DMS53 treated with DMSO at 0.1 percent for 48 hours (cell line): ENCODE measurements at regions not wholly inside any gene's neighbourhood (a gene's known extent, or its start where the extent isn't known, plus 50 kb on each side); places are given as distances from the start of the nearest gene placed in this dataset.

Experiments used
- DNase-seq: peaks from one replicate; lab custom pipeline; 2025; ENCODE audit not compliant: unreplicated experiment; lab: John Stamatoyannopoulos, UW

DNA sequence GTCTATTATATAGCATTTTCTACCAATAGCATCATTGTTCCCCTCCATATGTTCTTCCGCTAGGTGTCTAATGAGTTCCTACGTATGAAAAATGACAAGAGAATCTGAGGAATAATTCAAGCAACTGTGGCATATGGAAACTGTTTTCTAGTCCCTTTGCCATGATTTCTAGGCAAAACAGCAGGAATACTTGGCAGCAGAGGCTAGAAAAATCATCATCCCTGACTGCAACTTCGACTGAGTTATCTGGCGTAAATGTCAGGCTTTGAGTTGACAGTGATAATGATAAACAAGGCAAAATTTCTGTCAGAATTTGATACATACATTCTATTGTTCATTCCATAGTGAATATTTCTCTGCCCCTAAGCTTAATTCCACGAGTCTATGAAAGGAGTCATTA lies 572.8 kb upstream of the USP15 start:
- DNase-seq: no peak

DNA sequence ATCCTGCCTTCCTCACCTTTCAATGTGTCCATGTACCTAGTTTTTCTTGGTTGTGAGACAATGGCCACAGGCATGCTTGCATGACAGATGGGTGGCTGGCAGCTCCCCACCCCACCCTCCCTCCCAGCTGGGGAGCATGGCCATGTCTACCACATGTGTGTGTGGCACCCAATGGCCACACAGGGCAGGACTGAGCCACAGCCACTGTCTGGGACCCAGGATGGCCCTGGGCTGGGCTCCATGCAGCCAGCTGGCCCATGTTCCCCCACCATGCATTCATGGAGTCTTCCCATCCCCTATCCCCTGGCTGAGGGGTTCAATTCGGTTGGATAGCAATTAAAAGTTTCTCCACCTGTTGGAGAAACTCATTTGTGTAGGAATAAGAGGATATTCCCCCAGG lies 566.0 kb upstream of the USP15 start:
- no peak for DNase-seq

DNA sequence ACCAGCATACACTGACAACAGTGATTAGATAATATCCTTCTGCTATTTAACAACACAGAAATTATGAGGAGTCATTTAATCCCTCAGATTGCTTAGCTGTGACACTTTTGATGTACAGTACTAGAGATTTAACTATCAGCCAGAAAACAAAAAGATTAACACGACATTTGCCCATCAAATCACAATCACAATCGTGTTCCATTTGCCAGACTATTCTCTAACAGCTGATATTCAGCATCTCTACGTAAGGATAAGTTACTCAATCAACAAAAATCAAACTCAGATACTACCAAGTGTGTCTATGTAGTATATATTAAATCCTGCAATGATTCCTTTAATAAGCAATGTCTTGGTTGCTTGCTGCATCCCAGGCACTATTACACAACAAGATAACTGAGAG lies 558.7 kb upstream of the USP15 start:
- no peak for DNase-seq

DNA sequence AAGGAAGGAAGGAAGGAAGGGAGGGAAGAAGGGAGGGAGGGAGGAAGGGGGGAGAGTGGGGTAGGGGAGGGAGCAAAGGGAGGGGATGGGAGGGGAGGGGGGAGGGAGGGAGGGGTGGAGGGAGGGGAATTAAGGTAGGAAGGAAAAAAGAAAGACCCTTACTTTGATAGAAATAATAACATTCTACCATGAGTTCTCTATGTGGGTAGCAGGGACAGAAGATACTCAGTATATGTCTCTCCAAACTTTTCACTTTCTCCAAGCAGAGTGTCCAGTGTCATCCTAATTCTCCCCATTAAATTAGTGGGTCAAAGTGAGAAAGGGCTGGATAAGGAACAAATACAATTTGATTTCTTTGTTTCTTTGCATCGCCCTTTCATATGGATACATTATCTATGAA lies 553.4 kb upstream of the USP15 start:
- DNase-seq: no peak

DNA sequence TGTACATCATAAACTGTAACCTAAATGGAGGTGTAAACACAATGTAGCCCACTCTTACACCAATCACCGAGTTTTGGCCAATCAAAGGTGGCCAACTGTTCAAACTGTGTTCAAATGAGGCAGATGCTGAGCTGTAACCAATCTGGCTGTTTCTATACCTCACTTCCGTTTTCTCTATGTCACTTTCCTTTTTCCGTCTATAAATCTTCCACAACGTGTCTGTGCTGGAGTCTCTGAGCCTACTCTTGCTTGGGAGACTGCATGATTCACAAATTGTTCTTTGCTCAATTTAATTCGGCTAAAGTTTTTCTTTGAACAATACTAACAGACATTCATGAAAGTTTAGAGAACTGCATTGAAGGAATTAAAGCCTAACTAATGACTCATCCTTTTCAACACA lies 547.1 kb upstream of the USP15 start:
- DNase-seq: no peak

DNA sequence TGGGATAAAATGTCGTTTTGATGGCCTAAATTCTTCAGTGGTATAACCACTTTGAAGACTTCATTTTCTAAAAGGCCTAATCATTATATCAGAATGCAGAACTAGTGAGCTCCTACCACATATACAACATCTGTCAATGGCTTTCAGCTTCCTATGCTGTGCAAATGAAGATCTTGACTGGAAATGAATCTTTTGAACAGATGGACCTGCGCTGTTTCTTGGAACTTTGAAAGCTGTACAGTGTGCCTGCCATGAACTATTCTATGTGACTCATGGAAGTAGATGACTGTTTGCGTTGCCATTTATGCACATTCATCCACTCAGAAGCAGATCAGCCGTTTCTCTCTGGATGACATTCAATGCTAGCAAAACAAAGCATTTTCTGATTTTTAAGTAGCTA lies 542.2 kb upstream of the USP15 start:
- DNase-seq: no peak

DNA sequence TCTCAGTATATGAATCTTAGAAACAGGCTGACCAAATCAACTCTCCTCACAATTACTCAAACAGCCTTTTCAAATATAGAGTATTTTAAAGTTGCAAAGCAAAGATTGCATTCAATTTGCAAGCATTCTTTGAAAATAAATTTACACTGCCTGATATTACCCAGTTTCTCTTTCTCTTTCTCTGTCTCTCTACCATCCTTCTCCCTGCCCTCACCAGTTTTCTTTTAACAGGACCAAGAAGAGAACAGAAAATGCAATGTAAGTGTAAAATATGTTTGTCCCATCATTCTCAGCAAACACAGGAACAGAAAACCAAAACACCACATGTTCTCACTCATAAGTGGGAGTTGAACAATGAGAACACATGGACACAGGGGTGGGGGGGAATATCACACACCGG lies 520.3 kb upstream of the USP15 start:
- no peak for DNase-seq

DNA sequence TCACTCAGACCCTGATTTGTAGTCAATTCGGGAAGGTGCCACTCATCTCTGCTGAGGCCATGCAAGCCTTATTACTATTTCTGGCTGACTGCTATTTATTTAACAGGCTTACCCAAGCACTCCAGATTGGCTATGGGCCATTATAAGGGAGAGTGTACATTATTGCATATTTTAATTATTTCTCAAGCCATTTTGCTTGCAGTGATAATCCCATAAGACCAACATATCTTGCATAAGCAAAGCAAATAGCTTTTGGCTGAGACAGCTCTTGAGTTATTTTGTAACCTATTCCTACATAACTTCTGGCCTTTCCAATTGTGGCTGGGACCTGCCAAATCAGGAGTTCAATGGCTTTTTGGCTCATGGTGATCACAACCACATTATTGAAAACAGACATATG lies 509.6 kb upstream of the USP15 start:
- no peak for DNase-seq

DNA sequence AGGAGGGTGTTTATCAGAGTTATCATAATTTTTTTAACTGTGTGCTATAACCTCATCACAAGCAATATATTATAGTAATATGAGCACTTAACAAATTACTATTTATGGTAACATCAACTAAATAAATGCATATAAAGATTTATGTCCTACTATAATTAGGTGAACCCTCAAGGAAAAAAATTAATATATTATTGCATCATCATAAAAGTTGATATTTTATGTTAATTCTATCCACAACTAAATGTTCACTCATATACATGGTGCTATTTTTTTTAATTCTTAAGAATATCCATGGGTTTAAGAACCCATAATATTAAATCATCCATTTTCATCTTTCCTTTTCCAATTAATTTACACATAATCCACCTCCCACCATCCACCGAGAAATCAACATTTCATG lies 506.0 kb upstream of the USP15 start:
- no peak for DNase-seq

DNA sequence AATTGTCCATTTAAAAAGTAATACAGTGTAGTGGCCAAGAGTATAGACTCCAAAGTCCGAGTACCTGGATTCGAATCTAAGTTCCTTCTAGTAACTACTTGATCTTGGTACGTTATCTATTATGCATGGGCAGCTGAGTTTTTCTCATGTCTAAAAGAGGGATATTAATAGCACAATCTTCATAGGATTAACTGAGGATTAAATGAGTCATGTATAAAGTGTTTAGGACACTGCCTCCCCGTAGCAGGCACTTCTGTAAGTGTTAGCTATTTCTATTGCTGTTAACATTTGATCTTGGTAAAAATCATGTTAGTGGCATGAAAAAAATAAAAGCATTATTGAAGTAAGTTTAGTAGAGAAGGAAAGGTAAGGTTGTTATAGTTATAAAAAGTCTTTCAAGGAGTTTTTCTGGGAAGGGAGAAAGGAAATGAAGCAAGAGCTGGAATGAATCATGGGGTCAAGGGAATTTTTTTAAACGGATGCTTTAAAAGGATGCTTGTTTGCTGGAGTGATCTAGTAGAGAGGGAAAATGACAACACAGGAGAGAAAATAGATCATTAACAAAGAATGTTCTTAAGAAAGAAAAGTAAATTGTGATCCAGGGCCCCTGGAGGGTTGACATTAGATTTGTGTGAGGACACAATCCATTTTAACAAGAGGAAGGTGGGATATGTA lies 502.2 kb upstream of the USP15 start:
- DNase-seq: no peak

DNA sequence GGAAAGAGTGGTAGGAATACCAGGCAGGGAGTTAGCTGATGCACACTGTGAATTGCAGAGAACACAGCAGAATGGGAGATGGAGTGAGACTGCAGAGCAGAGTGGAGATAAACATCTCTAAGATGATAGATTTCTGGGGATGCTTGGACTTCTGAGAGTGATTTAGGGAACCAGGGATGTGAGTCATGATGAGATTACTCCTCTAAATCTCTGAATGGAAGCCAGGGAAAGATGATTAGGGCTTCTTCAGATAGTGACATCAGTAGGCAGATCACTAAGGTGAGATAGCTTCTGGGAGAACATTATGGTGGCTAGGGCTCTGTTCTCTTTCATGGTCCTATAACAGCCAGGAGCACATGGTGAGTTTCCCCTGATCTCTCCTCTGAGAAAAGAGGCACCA lies 501.5 kb upstream of the USP15 start:
- no peak for DNase-seq

DNA sequence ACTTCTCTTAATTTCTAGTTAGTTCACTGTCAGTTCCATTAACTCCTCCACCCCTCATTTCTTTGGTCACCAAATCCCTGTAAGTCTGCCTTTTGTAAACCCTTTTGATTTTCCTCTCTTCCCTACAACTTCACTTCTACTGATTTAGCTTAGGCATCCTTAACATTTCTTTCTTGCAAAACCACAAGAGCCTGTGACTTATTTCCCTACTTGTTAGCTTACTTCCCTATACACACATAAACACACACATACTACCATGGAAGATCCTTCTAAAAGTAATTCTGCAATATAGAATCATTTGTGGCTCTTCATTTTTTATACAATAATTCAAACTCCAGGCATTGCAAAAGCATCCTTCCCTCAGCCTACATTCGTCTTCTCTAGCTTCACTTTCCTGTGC lies 494.3 kb upstream of the USP15 start:
- no peak for DNase-seq

DNA sequence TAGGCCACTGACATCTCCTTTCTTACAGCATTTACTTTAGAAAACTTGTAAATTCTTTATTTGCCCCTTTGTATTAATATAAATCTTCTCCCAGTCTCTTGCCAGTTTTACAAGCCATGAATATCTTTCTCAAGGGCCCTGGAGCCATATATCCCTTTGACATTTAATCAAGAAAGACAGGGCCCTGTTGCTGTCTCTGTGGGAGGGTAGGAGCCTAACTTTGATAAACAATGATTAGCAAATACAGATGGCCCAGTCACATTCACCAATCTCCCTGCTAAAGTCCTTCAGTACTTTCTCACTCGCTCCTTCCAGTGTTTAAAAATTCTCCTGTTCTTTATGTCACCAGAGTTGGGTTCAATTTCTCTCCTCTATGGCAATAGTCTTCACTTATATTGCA lies 479.8 kb upstream of the USP15 start:
- no peak for DNase-seq

DNA sequence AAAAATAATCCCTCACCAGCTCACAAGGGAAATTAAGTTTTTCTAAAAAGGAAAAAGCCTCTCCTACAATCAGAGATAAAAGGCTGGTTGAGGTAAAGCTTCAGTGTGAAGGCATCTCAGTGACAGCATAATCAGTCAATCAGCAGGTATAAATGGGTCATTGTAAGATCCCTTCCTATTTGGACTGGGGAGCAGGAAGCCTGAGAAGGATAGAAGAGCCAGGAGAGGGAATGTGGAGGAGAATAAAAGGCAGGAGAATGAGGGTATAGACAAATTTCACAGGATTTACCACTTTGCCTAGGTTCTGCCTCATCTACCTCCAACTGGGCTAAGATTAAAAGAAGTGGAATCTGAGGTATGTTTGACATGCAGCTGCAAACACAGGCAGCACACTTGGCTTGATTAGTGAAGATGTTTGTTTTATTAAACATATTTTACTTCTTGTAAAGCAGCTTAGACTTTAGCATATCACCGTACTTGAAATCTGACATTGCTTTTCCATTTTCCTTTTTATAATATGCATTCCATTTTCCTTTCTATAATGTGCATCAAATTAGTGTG lies 479.1 kb upstream of the USP15 start:
- DNase-seq: no peak

DNA sequence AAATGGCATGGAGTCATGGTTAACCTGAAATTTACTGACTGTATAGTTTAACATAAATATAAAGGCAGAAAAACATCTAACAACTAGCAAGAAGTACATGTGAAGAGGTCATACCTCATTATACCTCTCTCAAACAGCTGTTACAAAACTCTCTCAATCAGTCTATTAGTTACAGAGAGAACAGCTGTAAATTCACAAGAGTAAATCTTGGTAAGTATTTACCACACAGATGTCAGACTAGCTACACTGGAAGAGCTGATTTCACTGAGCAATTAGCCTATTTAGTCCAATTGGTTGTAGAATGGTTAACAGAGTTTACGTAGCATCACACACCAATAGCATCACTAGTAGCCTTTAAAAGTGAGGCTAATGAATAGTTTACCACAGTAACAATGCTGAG lies 463.4 kb upstream of the USP15 start:
- DNase-seq: no peak

DNA sequence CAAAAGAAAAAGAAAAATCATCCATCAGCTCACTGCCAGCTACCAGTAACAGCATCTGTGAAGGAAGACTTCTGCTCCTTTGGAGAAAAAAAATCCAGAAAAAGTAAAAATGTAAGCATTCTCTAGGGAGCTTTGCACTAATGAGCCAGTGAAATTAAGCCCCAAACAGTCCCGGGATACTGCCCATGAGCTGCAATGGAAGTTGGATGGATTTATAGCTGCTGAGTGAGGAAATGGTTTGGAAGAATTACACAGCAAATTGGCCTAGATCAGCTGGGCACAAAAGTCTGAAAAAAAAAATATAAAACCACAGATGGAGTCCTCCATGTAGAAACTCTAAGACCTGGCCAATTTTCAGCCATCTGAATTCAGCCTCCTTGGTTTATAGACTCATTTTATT lies 462.9 kb upstream of the USP15 start:
- no peak for DNase-seq

DNA sequence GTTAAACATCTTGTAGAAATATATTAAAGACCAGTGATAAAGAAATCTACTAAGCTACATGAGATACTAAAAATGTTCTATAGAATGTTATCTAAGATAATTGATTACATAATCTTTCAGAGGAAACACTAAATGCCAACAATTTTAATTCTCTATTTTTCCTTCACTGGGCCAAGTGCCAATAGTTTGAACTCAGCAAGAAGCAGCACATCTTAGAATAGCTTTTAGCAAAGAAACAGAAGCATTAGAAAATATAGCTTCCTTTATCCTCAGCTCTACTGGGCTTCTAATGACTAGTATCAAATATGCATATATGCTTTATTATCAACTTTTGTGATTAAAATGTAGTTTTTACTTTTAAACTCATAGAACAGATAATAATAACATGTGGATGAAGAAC lies 461.4 kb upstream of the USP15 start:
- DNase-seq: no peak

DNA sequence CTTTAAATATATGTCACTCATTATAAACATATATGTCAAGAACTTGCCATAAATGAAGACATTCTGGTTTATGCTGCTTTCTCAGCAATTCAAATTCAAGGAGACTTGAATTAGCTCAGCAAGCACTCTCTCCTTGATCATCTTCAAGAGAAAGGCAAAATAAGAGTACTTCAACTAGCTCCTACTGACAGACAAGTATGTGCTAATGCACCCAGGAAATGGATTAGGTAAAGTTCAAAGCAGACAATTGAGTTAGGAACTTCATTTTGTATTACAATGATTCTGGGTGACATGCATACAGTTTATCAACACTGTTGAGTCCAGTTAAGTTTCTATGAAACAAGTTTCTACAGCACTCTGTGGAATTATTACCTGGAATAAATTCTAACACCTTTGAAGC lies 455.9 kb upstream of the USP15 start:
- no peak for DNase-seq

DNA sequence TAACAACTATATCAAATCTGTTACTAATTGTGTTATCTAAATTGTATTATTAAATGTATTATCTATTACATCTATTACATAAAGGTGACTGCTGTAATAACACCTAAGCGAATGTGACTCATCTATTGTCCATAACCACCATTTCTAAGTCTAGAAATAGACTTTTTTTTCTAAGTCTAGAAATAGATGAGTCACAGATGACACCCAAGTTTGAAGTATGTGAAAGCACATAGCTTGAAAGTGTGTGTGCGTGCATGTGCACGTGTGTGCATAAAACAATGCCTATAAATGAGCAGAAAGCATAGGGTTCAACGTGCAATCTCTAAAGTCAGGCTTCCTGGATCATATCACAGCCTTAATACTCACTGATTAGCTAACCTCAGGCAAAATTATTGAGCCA lies 451.3 kb upstream of the USP15 start:
- DNase-seq: no peak

DNA sequence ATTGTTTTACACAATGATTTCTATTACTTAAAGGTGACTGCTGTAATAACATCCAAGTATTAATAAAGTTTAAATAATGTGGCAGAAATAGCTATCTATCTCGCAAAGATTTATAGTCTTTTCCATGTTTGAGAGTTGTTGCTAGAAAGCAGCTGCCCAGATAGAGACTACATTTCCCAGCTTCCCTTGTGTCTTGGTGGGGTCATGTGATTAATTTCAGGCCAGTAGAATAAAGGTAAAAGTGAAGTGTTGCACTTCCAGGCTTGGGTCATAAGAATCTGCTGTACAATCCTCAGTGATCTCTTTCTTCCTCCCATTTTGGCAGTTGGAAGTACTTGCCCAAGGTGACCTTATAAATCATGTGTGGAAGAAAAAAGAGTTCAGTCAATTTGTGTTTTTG lies 449.7 kb upstream of the USP15 start:
- DNase-seq: peak; percentile 25

DNA sequence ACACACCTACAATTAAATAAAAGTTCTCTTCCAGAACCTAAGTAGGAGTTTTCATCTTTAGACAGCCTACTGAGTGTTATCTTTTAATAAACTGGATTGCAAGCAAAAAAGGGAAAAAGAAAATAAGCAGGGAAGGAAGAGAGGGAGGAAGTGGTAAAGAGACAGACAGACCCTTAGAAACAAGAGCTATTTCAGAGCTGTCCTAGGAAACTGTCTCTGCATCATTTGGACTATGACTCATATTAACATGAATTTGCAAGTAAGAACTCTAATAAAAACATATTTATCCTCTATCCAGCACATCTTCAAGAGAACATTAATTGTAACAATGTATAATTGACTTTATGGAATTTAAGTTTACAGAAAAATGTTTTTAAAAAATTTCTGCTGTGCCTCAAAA lies 438.8 kb upstream of the USP15 start:
- DNase-seq: no peak

DNA sequence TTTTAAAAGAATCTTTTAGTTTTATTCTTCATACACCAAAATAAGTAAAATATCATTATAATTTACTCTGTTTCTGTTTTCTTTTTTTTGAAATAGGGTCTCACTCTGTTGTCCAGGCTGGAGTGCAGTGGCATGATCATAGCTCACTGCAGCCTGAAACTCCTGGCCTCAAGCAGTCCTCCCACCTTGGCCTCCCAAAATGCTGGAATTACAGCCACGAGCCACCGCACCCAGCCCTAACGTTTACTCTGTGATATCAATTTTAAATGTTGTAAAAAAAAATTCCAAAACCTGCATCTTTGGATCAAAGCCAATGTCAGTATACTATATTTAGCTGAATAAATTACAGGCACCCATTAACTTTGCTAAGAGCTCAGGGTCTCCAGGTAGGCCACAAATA lies 437.1 kb upstream of the USP15 start:
- DNase-seq: no peak

DNA sequence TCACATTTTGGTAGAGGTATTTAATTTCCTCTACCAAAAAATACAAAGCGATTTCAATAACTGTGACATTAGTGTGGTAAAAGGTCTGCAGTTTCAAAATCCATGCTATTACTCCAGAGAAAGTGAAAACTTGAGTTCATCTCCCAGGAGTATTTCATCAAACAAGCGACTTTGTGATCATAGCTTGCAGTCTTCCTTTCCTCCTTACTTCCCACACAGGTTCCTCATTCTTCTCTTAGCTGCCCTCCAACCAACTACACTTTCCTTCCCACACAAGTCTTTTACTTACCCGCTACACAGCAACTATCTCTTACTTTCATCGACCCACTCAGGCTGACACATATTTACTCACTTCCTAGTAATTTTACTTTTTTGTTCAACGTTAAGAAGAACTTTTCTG lies 413.4 kb upstream of the USP15 start:
- DNase-seq: no peak
